PC-3 (cell line): ENCODE measurements at regions not wholly inside any gene's neighbourhood (a gene's known extent, or its start where the extent isn't known, plus 50 kb on each side); places are given as distances from the start of the nearest gene placed in this dataset.

Experiments used
- ATAC-seq: fragments of 200-7000 bp; cut with Tn5 transposase; 2 replicates; pipeline ENCODE4 v1.9.1; 2020; ENCODE audit warnings: mild to moderate bottlenecking, moderate library complexity
- BruUV-seq: library from RNA; stranded (reverse); fragments of 400-500 nt; replicated peaks from 2 replicates; lab custom pipeline; 2021; lab: Mats Ljungman, UMichigan
- CTCF ChIA-PET: fragments of 300-600 bp; sonication (Branson Sonifier 250); formaldehyde crosslinking; loops from one replicate; lab custom pipeline; 2022; ENCODE audit warnings: antibody characterized with exemption; lab: Charles Lee
- POLR2A ChIA-PET: fragments of 300-600 bp; sonication (Branson Sonifier 250); formaldehyde crosslinking; loops from one replicate; lab custom pipeline; 2022; ENCODE audit warnings: antibody characterized with exemption; ENCODE audit not compliant: unreplicated experiment; lab: Charles Lee
- DNase-seq: peaks from one replicate; pipeline ENCODE4 v3.0.0-alpha.2; 2015
- H2AFZ ChIP-seq: fragments of 300-600 bp; sonication (generic); 2 replicates; pipeline ENCODE4 v1.6.0; 2016; ENCODE audit warnings: antibody characterized with exemption, low read length
- H3F3A ChIP-seq: fragments of 300-600 bp; sonication (generic); one replicate; pipeline ENCODE4 v1.6.0; 2017; ENCODE audit warnings: antibody characterized with exemption, low read length, control low read depth, mild to moderate bottlenecking; ENCODE audit not compliant: unreplicated experiment
- H3K27ac ChIP-seq: fragments of 300-600 bp; sonication (generic); 2 replicates; pipeline ENCODE4 v1.5.1; 2016; ENCODE audit warnings: mild to moderate bottlenecking, low read length
- H3K27me3 ChIP-seq: fragments of 300-600 bp; sonication (generic); 2 replicates; pipeline ENCODE4 v1.6.1; 2016; ENCODE audit warnings: low read length, mixed read lengths
- H3K36me3 ChIP-seq: fragments of 300-600 bp; sonication (generic); 2 replicates; pipeline ENCODE4 v1.6.1; 2016; ENCODE audit warnings: low read depth, mixed run types, low read length, mixed read lengths
- H3K4me1 ChIP-seq: fragments of 300-600 bp; sonication (generic); 2 replicates; pipeline ENCODE4 v1.5.1; 2016; ENCODE audit warnings: low read length; ENCODE audit not compliant: insufficient read depth
- H3K4me2 ChIP-seq: fragments of 300-600 bp; sonication (generic); 2 replicates; pipeline ENCODE4 v1.6.0; 2016; ENCODE audit warnings: low read length
- H3K4me3 ChIP-seq: fragments of 300-600 bp; sonication (generic); 2 replicates; pipeline ENCODE4 v1.5.1; 2016; ENCODE audit warnings: mild to moderate bottlenecking, low read length, mixed read lengths
- H3K79me2 ChIP-seq: fragments of 300-600 bp; sonication (generic); 2 replicates; pipeline ENCODE4 v1.6.1; 2017; ENCODE audit warnings: low read length, mixed read lengths
- H3K9ac ChIP-seq: fragments of 300-600 bp; sonication (generic); 2 replicates; pipeline ENCODE4 v1.6.0; 2016; ENCODE audit warnings: mild to moderate bottlenecking, low read length
- H3K9me2 ChIP-seq: fragments of 300-600 bp; sonication (generic); replicated peaks from 2 replicates; pipeline ENCODE4 v1.6.1; 2016; ENCODE audit warnings: mixed run types, low read length, mixed read lengths
- H3K9me3 ChIP-seq: fragments of 300-600 bp; sonication (generic); 2 replicates; pipeline ENCODE4 v1.6.1; 2016; ENCODE audit warnings: low read length, mixed read lengths
- H4K20me1 ChIP-seq: fragments of 300-600 bp; sonication (generic); 2 replicates; pipeline ENCODE4 v1.6.1; 2016; ENCODE audit warnings: low read length, mixed read lengths
- CTCF ChIP-seq: fragments of 300-600 bp; sonication (generic); conservative IDR thresholded peaks from 2 replicates; pipeline ENCODE4 v1.5.1; 2017; ENCODE audit warnings: antibody characterized with exemption, low read depth, mild to moderate bottlenecking, low read length
- EZH2 ChIP-seq: fragments of 300-600 bp; sonication (generic); IDR thresholded peaks from one replicate; pipeline ENCODE4 v1.6.1; 2017; ENCODE audit warnings: antibody characterized with exemption, mild to moderate bottlenecking, low read length; ENCODE audit not compliant: unreplicated experiment
- EZH2phosphoT487 ChIP-seq: fragments of 300-600 bp; sonication (generic); IDR thresholded peaks from 2 replicates; pipeline ENCODE4 v1.6.1; 2018; ENCODE audit warnings: mild to moderate bottlenecking, antibody characterized with exemption, low read length, borderline replicate concordance
- intact Hi-C: fragments of 100-400 bp; cut with micrococcal nuclease; formaldehyde crosslinking; loops from 2 replicates; pipeline ENCODE4 v1.9.0; 2023

- TF ChIP-seq CTCF (no peak), EZH2 (no peak), EZH2phosphoT487 (no peak)
- no peak overlapping the region for H2AFZ ChIP-seq
- DNase-seq = no peak
- no peak overlapping the region for H3K9ac ChIP-seq
- H4K20me1 ChIP-seq = no peaks in the 10 kb centered on the region
- no peak overlapping the region for H3K4me2 ChIP-seq
- ATAC-seq = no peak
- peaks cover 3% of the 10 kb centered on the region for H3K4me1 ChIP-seq
- no TSS peak for BruUV-seq
- no peaks in the 10 kb centered on the region for H3F3A ChIP-seq
- H3K9me2 ChIP-seq = no peaks in the 10 kb centered on the region
- no peaks in the 10 kb centered on the region for H3K27me3 ChIP-seq
- no peak overlapping the region for H3K27ac ChIP-seq
- no peaks in the 10 kb centered on the region for H3K36me3 ChIP-seq
- ChIA-PET CTCF (no interaction called here), POLR2A (no interaction called here)
- no peaks in the 10 kb centered on the region for H3K79me2 ChIP-seq
- intact Hi-C loops = no loop called here
- no peak overlapping the region for H3K4me3 ChIP-seq
- H3K9me3 ChIP-seq = no peaks in the 10 kb centered on the region
These were observed 84.3 kb upstream of the COL5A1 start for GRCh38 chr9:134557331-134557730.

DNA sequence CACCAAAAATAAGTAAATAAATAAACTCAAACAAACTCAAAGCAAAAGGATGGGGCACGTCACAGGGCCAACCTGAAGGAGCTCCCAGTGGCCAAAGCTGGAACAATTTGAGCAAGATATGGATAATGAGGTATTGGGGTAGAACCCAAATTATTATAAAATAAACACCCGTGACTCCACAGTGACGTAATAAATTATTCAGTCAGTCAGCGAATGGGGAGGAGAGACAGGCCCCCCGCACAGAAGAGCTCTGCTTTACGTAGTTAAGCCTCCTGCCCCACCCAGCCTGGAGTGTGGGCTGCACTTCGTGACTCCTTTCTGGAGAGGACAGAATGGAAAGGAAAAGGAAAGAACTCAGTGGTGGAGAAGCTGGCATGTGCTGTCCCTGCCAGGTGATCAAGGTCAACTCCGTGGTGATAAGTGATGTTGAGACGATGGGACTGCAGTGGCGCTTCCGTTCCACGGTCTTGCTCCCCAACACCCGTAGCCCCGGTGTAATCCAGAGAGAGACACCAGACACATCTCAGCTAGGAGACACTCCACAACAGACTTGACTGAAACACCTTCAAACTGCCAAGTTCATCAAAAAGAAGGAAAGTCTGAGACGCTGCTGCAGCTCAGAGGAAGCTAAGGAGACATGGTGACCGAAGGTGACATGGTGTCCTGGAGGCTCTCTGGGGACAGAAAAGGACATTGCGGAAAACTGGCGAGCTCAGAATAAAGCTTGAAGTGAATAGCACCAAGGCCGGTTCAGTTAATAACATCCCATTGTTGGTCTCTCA is 83.3 kb upstream of the COL5A1 start:
- no peaks in the 10 kb centered on the region for H3K79me2 ChIP-seq
- no peaks in the 10 kb centered on the region for H3F3A ChIP-seq
- intact Hi-C loops = no loop called here
- no peaks in the 10 kb centered on the region for H3K36me3 ChIP-seq
- H3K4me3 ChIP-seq = no peak overlapping the region
- no peaks in the 10 kb centered on the region for H3K4me1 ChIP-seq
- no TSS peak for BruUV-seq
- no peak overlapping the region for H3K27ac ChIP-seq
- no peak overlapping the region for H3K9ac ChIP-seq
- H2AFZ ChIP-seq = no peak overlapping the region
- H3K4me2 ChIP-seq = no peak overlapping the region
- CTCF ChIA-PET = no interaction called here
- H4K20me1 ChIP-seq = no peaks in the 10 kb centered on the region
- ATAC-seq = no peak
- no peaks in the 10 kb centered on the region for H3K9me3 ChIP-seq
- POLR2A ChIA-PET = no interaction called here
- no peaks in the 10 kb centered on the region for H3K9me2 ChIP-seq
- TF ChIP-seq EZH2 (no peak), CTCF (no peak), EZH2phosphoT487 (no peak)
- no peaks in the 10 kb centered on the region for H3K27me3 ChIP-seq
- no peak for DNase-seq

DNA sequence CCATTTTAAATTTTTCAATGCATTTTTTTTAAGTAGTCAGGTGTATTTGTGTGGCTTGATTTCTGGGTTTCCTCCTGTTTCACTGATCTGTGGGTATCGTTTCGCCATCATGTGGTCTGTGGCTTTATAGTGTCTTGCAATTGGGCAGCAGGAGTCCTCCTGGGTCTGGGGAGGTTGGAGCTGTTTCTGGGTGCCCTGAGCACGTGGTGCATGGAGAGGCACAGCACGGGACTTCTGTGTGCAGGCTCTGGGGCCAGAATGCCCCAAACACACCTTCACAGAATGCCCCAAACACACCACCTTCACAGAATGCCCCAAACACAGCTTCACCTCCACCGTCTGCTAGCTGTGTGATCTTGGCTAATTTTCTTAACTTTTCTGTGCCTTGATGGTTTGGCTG is 82.6 kb upstream of the COL5A1 start:
- ATAC-seq (no peak), DNase-seq (no peak)
- intact Hi-C loops = no loop called here
- no peak overlapping the region for H3K9ac ChIP-seq
- no peaks in the 10 kb centered on the region for H3F3A ChIP-seq
- no peaks in the 10 kb centered on the region for H3K4me1 ChIP-seq
- no peaks in the 10 kb centered on the region for H3K36me3 ChIP-seq
- H3K4me3 ChIP-seq = no peak overlapping the region
- no peaks in the 10 kb centered on the region for H4K20me1 ChIP-seq
- BruUV-seq = no TSS peak
- H3K27me3 ChIP-seq = no peaks in the 10 kb centered on the region
- H3K27ac ChIP-seq = no peak overlapping the region
- H3K79me2 ChIP-seq = no peaks in the 10 kb centered on the region
- POLR2A ChIA-PET = no interaction called here
- H3K9me2 ChIP-seq = no peaks in the 10 kb centered on the region
- CTCF ChIA-PET = no interaction called here
- no peak overlapping the region for H2AFZ ChIP-seq
- H3K9me3 ChIP-seq = no peaks in the 10 kb centered on the region
- TF ChIP-seq EZH2 (no peak), EZH2phosphoT487 (no peak), CTCF (no peak)
- no peak overlapping the region for H3K4me2 ChIP-seq
